CD4-positive, alpha-beta T cell treated with Interleukin-17A for 1 hour (primary cell): ENCODE measurements at regions not wholly inside any gene's neighbourhood (a gene's known extent, or its start where the extent isn't known, plus 50 kb on each side); places are given as distances from the start of the nearest gene placed in this dataset.

Source experiments
- DNase-seq: peaks from one replicate; pipeline ENCODE4 v3.0.0-alpha.2; 2020

DNA sequence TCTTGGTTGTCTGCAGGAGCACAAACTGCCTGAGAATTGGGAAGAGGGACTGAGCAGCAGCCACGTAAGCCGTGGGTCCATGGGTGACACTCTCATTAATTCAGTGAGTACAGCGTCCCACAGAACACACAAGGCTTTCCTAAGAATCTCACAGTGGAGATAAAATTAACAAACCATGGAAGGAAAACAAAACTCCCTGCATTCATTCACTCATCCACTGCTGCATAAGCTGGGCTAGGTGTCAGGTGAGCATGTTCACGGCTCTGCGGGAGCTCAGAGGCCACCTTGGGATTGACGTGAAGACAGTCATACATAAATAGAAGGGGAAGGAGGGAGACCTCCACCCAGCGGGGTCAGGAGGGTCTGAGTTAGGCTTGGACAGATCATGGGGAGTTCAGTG lies 1442.7 kb downstream of the TBC1D22A start:
- no peak for DNase-seq

DNA sequence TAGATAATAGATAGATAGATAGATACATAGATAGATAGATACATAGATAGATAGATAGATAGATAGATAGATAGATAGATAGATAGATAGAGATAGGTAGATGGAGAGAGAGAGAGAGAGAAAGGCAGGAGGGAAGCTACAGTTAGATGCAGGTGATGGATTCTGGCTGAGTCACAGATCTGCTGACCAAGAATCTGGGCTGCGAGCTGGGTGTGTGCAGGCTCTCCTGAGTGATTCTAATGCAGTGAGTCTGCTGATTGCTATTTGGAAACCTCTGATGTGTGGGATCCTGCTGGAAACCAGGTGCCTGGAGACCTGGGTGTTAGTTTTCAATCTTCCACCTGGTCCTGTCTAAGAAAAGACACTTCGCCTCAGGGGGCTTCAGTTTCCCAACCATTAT lies 1441.8 kb downstream of the TBC1D22A start:
- DNase-seq, result no peak

DNA sequence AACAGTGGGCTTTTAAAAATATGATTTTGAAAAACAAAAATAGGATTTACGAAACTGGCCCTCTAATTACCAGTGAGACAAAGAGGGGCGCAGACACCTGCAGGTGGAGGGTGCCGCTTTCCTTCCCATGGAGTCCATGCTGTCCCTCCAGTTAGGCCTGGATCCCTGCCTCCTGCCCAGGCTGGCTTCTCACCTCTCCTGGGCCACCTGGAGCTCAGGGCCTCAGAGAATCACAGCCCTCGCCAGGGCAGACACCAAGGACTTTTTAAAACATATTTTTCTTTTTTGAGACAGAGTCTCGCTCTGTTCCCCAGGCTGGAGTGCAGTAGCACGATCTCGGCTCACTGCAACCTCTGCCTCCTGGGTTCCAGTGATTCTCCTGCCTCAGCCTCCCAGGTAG lies 1437.2 kb downstream of the TBC1D22A start:
- no peak for DNase-seq

DNA sequence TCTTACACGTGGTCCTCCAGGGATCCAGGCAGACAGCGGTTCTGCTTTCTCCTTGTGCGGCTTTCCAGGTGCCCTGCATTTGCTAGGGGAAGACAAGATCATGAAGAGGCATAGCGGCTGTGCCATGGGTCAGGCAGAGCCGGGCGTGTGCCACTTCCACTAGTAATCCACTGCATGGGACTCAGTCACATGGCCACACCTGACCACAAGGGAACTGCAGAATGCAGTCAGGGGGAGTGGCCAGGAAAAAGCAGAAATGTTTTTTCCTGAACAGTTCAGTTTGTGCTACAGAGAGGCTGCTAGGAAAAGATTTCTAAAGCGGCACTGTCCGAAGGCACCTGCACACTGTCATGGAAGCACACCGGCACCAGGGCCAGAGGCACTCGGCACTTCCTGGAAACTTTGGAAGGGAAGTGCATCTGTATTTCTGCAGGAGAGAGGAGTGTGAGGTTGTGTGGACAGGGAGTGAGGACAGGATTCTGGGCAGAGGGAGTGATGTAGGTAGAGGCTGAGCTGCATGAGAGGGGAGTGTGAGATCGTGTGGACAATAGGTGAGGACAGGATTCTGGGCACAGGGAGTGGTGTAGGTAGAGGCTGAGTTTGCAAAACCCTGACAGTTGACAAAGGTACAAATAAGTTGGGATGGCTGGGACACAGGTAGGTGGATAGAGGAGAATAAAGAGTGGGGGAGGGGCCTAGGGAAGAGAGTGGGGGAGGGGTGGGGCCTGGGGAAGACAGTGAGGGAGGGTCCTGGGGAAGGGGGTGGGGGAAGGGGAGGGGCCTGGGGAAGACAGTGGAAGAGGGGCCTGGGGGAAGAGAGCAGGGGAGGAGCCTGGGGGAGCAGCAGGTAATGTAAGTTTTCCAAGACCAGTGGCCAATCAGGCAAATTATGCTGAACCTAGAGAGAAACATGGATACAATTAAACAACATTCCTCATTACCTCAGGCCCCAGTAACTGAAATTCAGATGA lies 1436.3 kb downstream of the TBC1D22A start:
- no peak for DNase-seq

DNA sequence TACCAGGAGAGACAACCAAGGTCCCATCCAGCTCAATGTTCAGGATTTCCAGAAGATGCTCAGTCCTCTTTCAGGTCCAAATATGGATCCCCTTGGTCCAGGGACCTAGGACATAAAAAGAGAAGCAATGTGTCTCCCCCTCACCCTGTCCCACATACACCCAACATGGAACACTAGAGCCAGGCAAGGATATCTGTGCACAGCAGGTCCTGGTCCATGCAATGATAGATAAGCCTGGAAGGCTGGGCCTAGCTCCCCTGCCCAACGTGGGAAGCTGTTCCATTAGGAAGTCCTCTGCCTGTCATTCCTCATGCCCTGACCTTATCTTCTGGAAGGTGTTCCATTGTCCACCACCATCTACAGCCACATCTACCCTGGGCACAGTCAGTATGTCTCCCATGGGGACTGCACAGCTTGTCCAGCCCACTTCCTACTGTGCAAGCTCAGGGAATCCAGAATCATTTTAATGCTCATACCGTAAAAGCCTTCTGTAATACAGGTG lies 1434.8 kb downstream of the TBC1D22A start:
- DNase-seq, result no peak

DNA sequence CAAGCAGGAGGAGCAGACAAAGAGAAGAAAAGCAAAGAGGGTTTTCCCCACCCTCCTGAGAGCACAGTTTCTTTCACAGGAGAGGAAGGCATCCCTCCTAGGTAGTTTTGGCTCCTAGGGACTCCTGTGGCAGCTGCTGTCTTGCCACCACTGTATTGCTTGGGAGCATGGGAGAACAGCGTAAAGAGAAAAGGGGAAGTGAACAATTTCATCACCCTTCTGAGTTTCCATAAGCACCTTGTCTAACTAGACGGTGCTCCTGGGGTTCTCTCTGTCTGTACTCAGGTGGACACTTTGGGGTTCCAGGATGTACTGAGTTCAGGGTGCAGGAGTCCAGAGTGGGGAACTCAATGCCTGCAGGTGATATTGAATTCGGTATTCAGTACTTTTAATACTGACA lies 1430.5 kb downstream of the TBC1D22A start:
- no peak for DNase-seq

DNA sequence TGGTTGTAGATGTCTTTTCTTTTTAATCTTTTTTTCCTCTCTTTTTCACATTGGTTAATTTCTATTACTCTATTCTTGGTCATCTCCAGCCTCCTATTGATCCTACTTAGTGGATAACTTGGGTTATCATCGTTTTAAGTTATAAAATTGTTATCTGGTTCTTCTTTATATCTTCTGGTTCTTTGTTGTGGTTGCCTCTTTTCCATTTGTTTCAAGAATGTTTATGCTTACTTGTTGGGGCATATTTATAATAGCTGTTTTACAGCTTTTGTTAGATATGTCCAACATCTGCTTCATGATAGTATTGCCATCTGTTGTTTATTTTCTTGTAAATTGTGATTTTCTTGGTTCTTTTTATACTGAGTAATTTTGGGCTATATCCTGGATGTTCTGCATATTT lies 1429.6 kb downstream of the TBC1D22A start:
- no peak for DNase-seq

DNA sequence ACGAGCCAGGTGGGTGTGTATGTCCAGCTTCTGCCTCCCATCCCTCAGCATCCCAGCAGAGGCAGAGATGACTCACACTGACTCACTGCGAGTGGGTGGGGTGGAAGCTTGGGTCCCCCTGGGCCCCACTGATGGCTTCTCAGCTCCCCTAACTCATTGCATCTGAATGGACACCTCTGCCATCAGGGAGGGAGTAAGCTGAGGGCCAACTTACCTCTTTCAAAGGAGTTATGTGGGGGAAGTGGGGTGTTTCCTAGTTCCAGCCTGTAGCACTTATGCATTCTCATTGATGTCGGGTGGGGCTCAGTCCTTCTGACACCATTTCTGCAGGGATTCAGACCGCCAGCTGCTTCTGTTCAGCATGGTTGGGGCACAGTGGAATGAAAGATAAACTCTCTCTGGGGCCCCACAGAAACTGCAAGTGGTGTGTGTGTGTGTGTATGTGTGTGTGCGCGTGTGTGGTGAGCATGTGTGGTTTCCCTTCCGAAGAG lies 1425.8 kb downstream of the TBC1D22A start:
- DNase-seq, result peak; percentile 38

DNA sequence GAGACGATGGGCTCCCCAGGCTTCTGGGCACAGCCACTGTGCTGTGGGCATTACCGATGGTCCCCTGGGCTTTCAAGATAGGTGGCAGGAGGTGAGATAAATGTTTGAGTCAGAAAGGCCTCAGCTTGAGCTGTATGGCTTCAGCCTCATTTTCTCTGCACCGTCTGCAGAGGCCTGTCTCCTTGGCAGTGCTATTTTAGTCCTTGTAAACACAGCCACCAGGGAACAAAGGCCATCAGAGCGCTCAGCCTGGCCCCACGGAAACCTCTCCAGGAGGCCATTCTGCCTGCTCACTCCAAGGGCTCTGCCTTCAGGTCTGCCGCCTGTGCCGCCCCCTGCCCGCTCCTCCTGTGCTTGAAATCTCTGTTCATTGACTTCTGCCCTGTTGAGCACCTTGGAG lies 1424.9 kb downstream of the TBC1D22A start:
- no peak for DNase-seq

DNA sequence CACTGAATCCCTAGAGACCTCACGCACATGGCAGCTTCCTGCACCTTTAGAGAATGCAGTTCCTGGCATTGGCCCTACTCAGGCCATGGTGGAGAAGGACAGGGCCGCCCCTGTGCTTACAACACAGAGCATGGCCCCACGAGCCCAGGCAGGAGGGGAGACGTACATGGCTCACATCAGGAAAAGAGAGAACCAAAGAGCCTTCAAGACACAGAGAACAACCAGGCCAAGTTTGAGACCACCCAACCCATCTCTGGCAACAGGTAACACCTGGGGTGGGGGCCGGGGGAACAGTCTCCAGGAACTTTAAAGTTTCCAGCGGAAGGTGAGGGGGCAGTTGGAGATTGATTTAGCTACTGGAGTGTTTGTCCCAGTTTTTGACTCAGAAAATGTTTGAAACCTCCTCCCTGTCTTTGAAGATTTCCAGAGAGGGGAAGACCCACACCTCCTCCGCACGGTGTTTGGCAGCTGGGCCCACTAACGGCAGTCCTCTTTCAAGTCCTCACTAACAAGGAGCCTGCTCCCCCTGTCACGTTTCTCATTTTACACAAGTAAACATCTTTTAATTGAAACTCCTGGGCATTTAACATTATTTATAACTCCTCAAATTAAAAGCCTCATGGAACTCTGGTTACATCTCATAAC lies 1423.8 kb downstream of the TBC1D22A start:
- DNase-seq, result no peak

DNA sequence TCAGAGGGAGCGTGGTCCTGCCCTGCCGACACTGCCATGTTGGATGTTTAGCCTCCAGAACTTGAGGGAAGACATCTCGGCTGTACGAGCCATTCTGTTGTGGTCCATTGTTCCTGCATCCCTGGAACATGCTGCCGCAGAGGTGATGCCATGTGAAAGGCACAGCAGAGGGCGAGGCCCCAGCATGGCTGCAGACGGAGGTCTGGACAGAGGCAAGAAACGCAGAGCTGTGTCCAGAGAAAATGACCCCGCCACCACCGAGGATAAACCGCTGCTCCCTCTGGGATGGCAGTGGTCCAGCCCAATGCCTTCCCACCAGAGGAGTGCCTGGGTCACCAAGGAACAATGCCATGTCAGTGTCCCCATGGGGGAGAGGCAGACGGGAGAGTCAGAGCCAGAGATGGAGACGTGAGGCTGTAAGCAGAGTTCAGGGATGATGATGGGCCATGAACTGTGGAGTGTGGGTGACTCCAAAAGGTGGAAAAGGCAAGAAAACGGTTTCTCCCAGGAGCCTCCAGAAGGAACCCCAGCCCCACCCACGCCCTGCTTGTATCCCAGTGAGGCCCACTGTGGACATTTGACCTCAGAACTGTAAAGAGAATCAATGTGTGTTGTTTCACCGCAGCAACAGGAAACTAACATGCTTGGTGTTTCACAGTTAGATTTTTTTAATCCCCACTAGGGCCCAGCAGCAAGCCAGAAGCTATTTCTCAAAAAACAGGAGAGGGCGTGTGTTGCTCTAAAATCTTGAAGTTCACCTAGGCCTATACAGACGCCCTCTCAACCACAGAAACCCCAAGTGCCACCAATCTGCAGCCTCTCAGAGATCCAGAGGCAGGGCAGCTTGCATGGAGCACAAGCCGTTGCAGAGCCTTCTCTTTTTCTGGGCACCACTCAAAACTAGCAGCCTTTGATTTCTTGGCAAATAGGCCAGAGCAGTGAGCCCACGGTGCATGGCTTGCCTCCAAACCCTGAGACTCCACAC lies 1422.9 kb downstream of the TBC1D22A start:
- DNase-seq, result peak; percentile 35

DNA sequence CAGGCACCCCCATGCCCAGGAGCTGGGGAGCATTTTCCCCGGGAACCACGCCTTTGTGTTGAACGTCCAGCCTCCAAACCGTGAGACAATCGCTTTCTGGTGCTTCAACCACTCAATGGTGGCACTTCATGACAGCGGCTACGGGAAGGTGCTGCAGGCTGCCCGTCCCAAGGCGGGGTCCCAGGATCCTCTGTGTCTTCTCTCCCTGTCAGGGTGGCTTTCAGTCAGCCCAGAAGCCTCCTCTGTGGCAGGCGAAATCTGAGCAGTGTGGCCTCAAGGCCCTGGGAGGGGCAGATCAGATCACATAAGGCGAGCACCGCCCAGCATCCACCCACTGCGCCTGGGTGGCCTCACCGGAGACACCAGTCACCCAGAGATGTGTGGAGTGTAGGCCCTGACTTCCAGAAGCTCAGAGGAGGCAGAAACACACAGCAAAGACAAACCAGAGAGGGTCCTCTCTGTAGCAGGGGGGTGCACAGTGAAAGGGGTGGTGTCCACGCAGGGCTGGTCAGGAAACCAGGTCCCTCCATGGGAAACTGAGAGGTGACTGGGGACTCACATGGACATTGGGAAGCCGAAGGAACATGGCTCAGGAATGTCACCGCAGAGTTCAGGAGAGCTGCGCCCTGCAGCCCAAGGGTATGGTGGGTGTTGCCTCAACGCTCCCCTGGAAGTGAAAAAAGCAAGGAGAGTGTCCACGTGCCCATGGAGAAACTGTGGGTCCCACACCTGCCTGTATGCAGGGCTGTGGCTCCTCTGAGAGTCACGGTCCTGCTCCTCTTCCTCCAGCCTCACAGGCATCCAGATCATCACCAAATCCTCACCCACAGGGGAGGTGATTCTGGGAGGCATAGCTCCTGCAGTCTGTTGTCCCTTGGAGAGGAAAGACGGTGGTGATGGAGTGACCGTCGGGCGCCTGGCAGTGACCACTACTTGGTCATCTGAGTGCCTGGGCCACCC lies 1420.7 kb downstream of the TBC1D22A start:
- no peak for DNase-seq

DNA sequence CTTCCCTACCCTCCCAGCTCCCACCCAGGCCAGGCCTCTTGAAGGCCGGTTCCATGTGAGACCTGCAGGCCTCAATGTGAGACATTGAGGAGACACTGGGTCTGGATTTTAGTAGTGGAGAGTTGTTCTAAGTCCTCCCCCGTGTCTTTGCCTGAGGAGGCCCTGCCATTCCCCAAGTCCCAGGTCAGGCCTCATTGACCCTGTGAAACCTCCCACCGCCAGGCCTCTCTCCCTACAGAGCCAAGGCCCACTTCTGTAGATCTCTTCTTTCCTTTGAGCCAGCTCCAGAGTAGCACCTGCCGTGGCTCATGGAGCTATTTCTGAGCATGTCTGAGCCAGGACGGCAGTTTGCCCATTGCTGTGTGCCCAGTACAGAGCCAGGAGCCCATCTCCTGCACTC lies 1419.6 kb downstream of the TBC1D22A start:
- no peak for DNase-seq

DNA sequence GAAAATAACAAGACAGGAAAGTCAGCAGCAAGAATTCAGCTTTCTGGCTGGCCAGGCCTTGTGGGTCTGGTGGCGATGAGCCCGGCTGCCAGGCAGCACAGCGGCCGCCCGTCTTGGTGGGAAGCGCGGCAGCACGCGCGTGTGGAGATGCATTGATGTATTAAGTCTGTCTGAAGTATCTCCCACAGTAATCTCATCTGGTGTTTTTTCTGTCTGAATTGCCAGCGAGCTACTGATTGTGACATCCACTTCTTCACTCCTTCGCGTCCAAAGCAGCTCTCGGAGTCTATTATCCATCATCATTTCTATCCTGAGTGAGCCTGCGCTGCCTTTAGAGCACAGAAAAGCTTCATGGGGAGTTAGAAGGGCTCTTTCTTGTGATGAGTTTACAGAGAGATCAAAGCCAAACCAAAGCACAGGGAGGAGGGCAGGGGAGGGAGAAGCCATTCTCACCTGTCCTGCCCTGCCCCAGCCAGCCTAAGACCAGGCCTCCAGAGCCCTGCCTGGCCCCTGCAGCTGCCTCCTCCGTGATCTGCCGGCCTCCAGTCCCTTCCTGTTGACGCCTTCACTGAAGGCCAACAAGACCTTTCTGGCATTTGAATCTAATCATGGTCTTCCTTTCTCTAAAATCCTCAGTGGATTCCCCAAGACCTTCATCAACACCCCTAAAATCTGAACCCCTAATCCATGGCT lies 1419.0 kb downstream of the TBC1D22A start:
- DNase-seq, result no peak

DNA sequence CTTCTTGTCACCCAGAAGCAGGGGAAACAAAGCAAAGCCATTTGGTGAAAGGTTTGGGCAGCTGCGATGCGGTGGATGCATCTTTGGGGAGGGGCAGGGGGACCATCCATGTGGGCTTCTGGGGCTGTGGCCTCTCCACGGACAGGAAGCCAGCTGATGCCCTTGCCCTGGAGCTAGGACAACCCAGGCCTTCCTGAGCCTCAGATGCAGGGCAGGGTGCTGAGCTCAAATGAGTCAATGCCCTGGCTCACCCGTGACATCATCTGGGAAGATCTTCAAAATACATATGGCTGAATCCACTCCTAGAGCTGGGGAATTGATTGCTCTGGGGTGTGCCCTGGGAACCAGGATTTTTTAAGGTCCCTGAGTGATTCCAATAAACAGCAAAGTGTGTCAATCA lies 1418.2 kb downstream of the TBC1D22A start:
- DNase-seq, result no peak

DNA sequence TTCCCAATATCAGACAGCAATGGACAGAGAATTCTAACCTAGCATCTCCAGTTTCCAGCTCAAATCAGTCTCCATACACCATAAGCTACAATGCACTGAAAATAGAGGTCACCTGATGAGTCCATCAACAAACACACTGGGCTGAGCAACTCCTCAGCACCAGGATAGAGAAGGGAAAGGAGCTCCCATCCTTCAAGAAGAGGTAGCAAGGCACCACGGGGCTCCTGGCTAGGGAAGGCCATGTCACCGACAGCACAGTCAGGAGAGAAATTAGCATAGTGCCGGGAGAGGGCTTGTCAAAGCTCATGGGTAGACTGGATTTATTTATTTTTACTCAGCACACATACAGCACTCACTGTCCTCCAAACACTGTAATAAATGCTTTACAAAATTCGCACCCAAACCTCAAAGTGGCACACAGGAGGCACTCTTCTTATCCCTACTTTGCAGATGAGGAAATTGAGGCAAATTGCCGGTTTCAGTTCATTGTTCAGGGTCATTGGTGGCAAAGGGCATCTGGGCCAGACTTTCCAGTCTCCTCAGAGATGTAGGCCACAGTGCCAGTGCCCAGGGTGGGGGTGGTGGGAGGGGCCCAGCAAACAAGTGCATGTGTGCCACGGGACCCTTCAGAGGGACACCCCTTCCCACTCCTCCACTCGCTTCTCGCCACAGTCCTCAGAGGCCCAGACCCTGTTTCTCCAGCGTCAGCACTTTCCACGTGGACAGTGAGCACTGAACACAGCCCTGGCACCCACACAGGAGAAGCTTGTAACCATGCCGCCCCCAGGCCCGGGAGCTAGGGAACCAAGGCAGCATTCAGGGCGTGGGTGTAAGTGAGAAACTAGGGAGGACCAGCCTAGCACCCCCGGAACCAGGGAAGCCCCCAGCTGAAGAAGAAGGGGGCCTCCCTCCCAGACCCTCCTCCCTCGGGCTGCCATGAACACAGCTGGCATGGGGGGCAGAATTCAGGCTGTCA lies 1417.4 kb downstream of the TBC1D22A start:
- no peak for DNase-seq

DNA sequence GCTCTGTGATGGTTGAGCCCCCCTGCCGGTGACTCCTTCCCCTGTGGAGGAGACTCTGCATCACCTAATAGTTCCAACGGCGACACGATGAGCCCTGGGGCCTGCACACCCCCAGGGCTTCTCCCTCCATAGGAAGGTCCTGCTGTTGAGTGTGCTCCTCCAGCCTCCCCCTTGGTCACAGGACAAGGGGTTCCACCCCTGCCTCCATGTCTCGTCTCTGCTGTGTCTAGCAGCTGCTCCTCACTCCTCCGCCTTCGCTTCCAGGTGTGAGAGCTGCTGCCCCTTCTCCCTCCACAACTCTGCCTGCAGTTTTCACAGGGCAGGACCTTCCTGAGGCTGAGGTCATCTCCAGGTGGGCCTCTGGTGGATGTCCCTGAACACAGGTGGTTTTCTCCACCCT lies 1416.1 kb downstream of the TBC1D22A start:
- no peak for DNase-seq

DNA sequence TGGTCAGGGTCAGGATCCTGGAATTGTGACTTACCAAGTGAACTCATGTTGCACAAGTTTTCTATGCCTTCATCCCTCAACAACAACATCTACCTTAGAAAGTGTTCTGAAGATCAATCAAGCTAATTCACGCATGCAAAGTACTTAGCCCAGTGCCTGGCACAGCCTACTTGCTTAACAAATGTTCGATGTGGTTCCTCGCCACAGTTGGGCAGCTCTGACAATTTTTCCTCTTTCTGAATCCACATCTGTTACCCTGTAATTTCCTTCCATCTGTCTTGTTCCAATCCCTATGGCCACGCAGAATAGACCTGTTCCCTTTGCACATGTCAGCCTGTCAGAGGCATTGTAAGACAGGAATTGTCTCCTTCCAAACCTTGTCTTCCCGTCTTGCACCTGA lies 1415.2 kb downstream of the TBC1D22A start:
- no peak for DNase-seq

DNA sequence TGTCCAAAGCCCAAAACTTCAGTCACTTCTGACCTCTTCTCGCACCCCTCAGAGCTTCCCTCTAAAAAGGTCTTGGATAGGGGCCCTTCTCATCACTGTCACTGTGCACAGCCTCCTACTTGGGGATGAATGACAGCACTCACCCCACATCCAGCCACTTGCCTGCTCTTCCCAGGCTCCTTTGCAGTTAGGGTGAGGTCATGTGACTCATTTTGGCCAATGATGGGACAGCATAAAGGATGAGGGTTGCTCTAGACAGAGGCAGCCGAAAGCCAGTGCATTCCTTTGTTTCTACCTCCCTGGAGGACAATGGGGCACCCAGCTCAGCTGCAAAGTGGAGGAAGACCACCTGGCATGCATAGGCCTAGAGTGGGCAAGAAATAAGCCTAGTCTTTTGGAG lies 1413.3 kb downstream of the TBC1D22A start:
- DNase-seq, result no peak

DNA sequence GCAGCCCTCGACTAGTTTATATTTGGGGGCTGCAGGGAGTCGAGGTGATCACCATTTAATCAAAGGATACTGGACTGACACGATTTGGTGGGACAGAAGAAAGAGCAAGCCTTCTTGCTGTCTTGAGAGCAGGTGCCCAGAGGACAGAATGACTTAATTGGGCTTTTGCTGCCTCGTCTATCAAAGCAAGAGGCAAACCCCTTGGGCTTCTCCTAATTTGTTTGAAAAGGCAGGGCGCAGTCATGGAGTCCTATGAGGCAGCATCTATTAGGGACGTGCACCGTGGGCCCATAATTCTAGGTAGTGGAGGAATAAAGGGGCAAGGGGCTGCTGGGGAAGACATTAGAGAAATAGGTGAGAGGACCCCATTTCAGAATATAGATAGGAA lies 1411.3 kb downstream of the TBC1D22A start:
- no peak for DNase-seq
